ENCODE measurements at regions not wholly inside any gene's neighbourhood (a gene's known extent, or its start where the extent isn't known, plus 50 kb on each side); places are given as distances from the start of the nearest gene placed in this dataset.

DNA sequence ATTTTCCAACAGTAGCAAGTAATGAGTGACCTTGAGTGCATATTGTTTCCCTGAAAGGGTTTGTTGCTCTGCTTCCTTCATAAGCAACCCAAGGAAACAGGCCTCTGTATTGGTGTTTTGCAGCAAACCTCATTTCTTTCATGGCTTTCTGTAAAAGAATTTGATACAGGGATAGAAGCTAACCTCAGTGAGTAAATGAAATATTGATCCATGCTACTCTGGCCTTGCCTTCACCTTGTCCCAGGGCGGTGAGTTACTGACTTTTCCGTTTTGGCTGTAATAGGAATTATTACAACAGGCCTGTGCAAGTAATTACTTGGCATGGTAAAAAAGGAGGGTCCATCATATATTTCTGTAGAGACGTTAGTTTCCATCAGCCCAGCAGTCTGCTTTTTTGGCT is 130.9 kb upstream of the MPPED2 start:
- TF ChIP-seq, protein P1, sequence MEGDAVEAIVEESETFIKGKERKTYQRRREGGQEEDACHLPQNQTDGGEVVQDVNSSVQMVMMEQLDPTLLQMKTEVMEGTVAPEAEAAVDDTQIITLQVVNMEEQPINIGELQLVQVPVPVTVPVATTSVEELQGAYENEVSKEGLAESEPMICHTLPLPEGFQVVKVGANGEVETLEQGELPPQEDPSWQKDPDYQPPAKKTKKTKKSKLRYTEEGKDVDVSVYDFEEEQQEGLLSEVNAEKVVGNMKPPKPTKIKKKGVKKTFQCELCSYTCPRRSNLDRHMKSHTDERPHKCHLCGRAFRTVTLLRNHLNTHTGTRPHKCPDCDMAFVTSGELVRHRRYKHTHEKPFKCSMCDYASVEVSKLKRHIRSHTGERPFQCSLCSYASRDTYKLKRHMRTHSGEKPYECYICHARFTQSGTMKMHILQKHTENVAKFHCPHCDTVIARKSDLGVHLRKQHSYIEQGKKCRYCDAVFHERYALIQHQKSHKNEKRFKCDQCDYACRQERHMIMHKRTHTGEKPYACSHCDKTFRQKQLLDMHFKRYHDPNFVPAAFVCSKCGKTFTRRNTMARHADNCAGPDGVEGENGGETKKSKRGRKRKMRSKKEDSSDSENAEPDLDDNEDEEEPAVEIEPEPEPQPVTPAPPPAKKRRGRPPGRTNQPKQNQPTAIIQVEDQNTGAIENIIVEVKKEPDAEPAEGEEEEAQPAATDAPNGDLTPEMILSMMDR (IDR thresholded peaks at IDR 0.05; ENCODE audit: poor library complexity): no peak
- no peak for TF ChIP-seq EZH2phosphoT487 (IDR thresholded peaks at IDR 0.05; ENCODE audit: low read depth, severe bottlenecking, unreplicated experiment)

All from hepatocyte (in vitro differentiated cells).